ENCODE measurements at regions not wholly inside any gene's neighbourhood (a gene's known extent, or its start where the extent isn't known, plus 50 kb on each side); places are given as distances from the start of the nearest gene placed in this dataset.

DNA sequence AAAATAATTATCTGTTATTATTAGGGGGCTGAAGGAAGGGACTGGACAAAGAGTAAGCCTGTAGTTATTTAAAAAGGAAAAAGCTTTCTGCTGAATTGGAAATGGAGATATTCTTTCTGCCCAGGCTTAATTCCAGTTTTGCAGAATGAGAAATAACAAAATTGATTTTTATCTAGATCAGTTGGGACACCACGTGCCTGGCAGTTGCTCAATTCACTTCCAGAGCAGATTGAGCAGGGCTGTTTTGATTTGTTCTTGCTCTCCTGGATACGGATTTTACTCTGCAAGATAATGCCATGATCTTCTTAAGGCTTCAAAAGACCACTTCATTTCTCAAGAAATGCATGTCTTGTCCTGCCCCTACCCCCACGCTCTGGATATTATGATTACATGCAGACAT is 524.3 kb downstream of the TCERG1L start:
- in situ Hi-C loops (cut with MboI; ENCODE audit: low pct_unique_long_range_greater_than_20kb in 2 of 9, low sequenced_read_pairs in 9 of 9, unreplicated experiment in 9 of 9) = no loop called here
- Histone ChIP-seq H3K4me1 (replicated peaks in 1 of 2) (peaks cover 0 to 7% of the 10 kb centered on the region in 2 donors), H3K4me3 (no peak overlapping the region), H3K27ac (no peak overlapping the region)
- WGBS, 10 experiments = 0 to 63% (median 33%) methylated on average over 2 to 3 of the region's 3 CpGs; no CpG with 5 or more reads in 1 of the 10 experiments
- ATAC-seq (replicated peaks in 6 of 8) = no peak

DNA sequence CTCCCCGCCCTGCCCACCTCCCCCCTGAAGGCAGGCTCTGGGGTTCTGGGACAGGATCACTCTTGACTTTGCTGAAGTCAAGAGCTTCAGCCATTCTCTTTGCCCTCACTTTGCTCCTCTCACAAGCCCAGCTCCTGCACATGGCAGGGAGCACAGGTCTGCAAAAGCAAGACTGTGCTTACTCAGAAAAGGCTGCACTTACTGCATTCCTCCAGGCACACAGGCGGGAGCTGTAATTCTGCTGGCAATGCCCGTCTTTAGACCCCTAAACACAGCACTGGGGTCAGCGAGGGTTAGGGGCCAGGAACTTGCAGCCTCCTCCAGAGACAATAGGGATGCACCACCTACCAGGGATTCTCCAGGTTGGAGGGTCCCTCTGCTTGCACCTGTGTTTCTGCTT is 523.7 kb downstream of the TCERG1L start:
- peaks cover 0 to 7% of the 10 kb centered on the region in 2 donors for H3K4me1 ChIP-seq (replicated peaks in 1 of 2)
- ATAC-seq (replicated peaks in 6 of 8) = no peak
- H3K27ac ChIP-seq = no peak overlapping the region
- no peak overlapping the region for H3K4me3 ChIP-seq
- WGBS, 10 experiments = 33 to 40% (median 37%) methylated on average over 1 to 3 of the region's 4 CpGs; no CpG with 5 or more reads in 6 of the 10 experiments
- in situ Hi-C loops (cut with MboI; ENCODE audit: low pct_unique_long_range_greater_than_20kb in 2 of 9, low sequenced_read_pairs in 9 of 9, unreplicated experiment in 9 of 9) = no loop called here

DNA sequence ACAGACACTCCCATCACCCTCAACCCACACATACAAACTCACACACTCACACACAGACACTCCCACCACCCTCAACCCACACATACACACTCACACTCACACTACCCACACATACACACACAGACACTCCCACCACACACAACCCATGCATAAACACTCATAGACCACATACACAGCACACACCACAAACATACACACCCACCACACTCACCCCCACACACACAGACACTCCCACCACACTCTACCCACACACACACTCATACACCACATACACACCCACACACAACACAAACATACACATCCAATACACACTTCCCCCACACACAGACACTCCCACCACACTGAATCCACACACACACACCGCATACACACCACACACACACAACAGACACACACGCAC is 521.2 kb downstream of the TCERG1L start:
- Histone ChIP-seq H3K4me1 (replicated peaks in 1 of 2) (peaks cover 0 to 7% of the 10 kb centered on the region in 2 donors), H3K27ac (no peak overlapping the region), H3K4me3 (no peak overlapping the region)
- no peak for ATAC-seq (replicated peaks in 6 of 8)
- WGBS, 10 experiments = 0 to 88% (median 44%) methylated on average over 1 of the region's 2 CpGs; no CpG with 5 or more reads in 3 of the 10 experiments
- in situ Hi-C loops (cut with MboI; ENCODE audit: low pct_unique_long_range_greater_than_20kb in 2 of 9, low sequenced_read_pairs in 9 of 9, unreplicated experiment in 9 of 9) = no loop called here

DNA sequence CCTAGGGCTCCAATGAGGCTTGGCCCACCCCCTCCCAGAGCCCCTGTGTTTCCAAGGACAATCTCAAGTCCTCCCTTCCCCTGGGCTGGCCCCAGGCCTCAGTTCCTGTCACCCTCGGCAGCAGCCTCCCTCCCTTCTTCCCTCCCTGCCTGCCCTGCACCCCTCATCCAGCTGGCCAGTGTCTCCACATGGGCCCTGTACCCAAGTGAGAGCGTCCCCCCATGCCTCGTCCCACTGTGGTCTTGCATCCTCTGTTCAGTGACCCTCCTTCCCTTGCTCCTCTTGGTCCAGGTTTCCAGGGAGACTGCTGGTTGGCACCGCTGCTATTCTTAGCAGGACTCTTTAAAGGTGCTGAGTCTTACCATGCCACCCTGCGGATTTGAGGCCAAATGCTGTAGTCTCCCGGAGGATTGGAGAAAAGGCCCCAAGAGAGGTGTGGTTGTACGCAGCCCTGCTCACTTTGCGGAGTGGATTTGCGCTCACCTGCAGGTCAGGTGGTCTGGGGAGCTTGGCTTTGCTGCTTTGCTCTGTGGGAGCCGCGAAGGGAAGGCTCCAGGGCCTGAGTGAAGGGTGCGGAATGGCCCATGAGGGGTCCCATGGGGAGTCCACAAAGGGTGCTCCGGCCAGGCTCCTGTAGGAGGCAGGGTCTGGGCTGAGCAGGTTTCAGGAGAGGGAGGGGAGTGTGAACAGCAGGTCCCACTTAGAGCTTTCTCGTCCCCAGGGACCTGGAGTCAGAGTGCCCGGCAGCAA is 519.2 kb downstream of the TCERG1L start:
- in situ Hi-C loops (cut with MboI; ENCODE audit: low pct_unique_long_range_greater_than_20kb in 2 of 9, low sequenced_read_pairs in 9 of 9, unreplicated experiment in 9 of 9) = no loop called here
- 38 to 92% (median 64%) methylated on average over 1 to 10 of the region's 15 CpGs; no CpG with 5 or more reads in 6 of the 10 experiments for WGBS, 10 experiments

DNA sequence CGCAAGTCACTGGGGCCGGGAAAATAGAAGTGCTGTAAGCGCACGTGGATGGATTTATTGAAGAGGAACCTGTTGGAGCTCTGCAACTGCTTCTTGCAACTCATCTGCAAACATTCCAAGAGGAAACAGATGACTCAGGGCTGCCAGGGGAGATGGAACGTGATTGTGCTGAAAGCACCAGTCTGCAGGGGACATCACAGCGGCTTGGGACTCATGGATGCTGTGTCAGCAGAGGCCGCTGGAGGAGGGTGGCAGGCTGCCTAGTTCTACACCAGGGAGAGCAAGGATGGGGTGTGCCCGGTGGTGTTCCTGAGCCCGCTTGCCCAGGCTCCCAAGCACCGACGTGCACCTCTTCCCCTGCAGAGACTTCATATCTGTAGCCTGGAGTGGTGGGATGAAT is 515.7 kb downstream of the TCERG1L start:
- H3K4me1 ChIP-seq (replicated peaks in 1 of 2) = no peaks in the 10 kb centered on the region
- ATAC-seq (replicated peaks in 6 of 8) = peak in 3 of 8 experiments; percentile 27 to 59 (median 54)
- in situ Hi-C loops (cut with MboI; ENCODE audit: low pct_unique_long_range_greater_than_20kb in 2 of 9, low sequenced_read_pairs in 9 of 9, unreplicated experiment in 9 of 9) = no loop called here
- 0 to 95% (median 55%) methylated on average over 1 to 5 of the region's 11 CpGs; no CpG with 5 or more reads in 4 of the 10 experiments for WGBS, 10 experiments
- no peak overlapping the region for H3K4me3 ChIP-seq
- no peak overlapping the region for H3K27ac ChIP-seq

More for the DNA sequence above, 519.2 kb downstream of the TCERG1L start:
- ATAC-seq (replicated peaks in 6 of 8) = no peak
- H3K4me1 ChIP-seq (replicated peaks in 1 of 2) = peaks cover 0 to 3% of the 10 kb centered on the region in 2 donors
- no peak overlapping the region for H3K4me3 ChIP-seq
- no peak overlapping the region for H3K27ac ChIP-seq

DNA sequence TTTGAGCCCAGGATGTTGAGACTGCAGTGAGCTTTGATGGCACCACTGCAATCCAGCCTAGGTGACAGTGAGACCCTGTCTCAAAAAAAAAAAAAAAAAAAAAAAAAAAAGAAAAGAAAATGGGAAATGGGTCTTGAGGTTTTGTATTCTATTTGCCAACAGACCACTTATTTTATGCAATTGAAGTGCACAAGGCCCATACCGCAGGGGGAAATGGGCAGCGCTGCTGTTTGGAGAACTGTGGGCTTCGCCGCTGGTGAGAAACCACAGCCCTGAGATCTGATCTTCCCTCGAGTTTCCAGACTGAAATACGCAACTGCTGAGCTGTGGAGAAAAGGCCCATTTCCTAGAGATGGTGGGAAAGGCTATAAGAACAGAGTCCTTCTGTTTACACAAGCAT is 512.0 kb downstream of the TCERG1L start:
- Histone ChIP-seq H3K4me1 (replicated peaks in 1 of 2) (no peaks in the 10 kb centered on the region), H3K27ac (no peak overlapping the region), H3K4me3 (no peak overlapping the region)
- in situ Hi-C loops (cut with MboI; ENCODE audit: low pct_unique_long_range_greater_than_20kb in 2 of 9, low sequenced_read_pairs in 9 of 9, unreplicated experiment in 9 of 9) = no loop called here
- ATAC-seq (replicated peaks in 6 of 8) = no peak
- 0 to 100% (median 22%) methylated on average over 1 to 6 of the region's 6 CpGs; no CpG with 5 or more reads in 2 of the 10 experiments for WGBS, 10 experiments

DNA sequence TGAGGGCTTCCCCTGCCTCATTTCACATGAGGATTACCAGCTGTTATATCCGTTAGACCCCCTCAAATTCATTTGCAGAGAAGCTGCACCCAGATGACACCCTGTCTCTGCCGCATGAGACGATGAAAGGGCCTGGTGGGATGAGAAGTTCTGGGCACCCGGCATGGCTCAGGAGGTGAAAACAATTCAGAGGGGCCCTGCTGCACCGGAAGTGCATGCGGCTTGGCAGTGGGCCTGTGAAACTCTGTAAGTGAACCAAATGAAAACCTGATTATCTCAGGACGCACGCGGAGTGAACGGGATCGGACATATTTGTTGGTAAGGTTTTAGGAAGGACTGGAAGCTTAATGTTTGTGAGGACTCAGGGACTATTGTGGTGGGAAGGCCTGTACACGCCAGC is 511.2 kb downstream of the TCERG1L start:
- in situ Hi-C loops (cut with MboI; ENCODE audit: low pct_unique_long_range_greater_than_20kb in 2 of 9, low sequenced_read_pairs in 9 of 9, unreplicated experiment in 9 of 9) = loop anchor here in 1 of 9 experiments (25.0 kb wide), 1 partner anchor 113 kb away; no protein-coding TSS in a partner anchor
- Histone ChIP-seq H3K27ac (no peak overlapping the region), H3K4me1 (replicated peaks in 1 of 2) (no peaks in the 10 kb centered on the region), H3K4me3 (no peak overlapping the region)
- WGBS, 10 experiments = 0 to 100% (median 70%) methylated on average over 2 to 10 of the region's 12 CpGs; no CpG with 5 or more reads in 3 of the 10 experiments
- ATAC-seq (replicated peaks in 6 of 8) = no peak

DNA sequence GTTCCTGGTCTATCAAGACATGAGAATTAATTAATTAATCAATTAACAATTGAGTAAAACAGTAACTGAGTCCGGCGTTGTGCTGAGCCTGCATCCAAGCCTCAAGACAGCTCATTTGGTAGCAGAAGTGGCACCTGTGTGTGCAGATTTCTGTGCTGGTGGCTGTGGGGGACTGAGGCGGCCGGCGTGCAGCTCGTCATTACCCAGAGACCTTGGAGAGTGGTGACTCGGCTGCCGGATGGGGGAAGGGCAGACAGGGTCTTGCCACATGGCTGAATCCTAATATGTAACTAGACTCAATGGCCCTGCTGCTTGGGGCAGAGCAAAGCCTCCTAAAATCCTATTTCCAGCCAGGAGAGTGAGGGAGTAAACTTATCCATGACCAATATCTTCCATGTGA is 510.2 kb downstream of the TCERG1L start:
- no peaks in the 10 kb centered on the region for H3K4me1 ChIP-seq (replicated peaks in 1 of 2)
- in situ Hi-C loops (cut with MboI; ENCODE audit: low pct_unique_long_range_greater_than_20kb in 2 of 9, low sequenced_read_pairs in 9 of 9, unreplicated experiment in 9 of 9) = loop anchor here in 1 of 9 experiments (25.0 kb wide), 1 partner anchor 114 kb away; no protein-coding TSS in a partner anchor
- no peak overlapping the region for H3K27ac ChIP-seq
- H3K4me3 ChIP-seq = no peak overlapping the region
- ATAC-seq (replicated peaks in 6 of 8) = no peak
- WGBS, 10 experiments = 0 to 91% (median 75%) methylated on average over 2 to 8 of the region's 8 CpGs; no CpG with 5 or more reads in 5 of the 10 experiments

DNA sequence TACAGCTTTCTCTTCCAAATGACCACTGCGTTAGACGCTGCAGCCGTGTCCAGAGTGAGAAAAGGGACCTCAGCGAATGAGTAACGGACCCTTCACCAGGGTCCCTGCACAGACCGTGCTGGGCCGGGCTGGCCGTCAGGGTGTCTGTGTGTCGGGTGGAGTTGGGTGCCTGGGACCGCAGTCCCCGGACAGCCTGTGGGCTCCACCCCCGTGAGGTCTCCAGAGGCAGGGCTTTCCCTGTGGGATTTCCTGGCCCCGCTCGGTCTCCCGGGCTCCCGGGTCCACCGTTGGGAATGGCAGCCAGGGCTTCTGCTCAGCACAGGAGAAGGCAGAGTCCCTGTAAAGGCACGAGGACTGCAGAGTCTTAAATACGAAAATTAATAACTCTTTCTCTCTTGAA is 509.7 kb downstream of the TCERG1L start:
- ATAC-seq (replicated peaks in 6 of 8) = no peak
- H3K4me3 ChIP-seq = no peak overlapping the region
- H3K4me1 ChIP-seq (replicated peaks in 1 of 2) = no peaks in the 10 kb centered on the region
- 0 to 80% (median 57%) methylated on average over 1 to 7 of the region's 19 CpGs for WGBS, 10 experiments
- H3K27ac ChIP-seq = no peak overlapping the region
- in situ Hi-C loops (cut with MboI; ENCODE audit: low pct_unique_long_range_greater_than_20kb in 2 of 9, low sequenced_read_pairs in 9 of 9, unreplicated experiment in 9 of 9) = loop anchor here in 1 of 9 experiments (25.0 kb wide), 1 partner anchor 114 kb away; no protein-coding TSS in a partner anchor

DNA sequence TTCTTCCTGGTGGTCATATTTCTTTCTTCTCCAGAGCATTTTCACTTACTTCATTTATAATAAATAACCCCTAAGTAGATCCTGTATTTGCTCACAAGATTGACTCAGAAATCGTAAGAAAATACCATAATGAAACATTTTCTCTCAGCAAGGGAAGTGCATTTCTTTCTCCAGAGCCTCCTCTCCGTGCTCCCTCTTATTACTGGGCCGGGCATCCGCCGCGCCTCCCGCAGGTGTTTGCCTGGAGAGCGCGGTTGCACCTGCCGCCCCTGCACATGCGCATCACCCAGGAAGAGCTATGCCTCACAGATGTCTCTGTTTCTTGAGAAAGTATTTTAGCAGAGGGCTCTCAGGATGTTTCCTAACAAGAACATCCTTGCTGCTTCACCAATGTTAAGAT is 509.2 kb downstream of the TCERG1L start:
- Histone ChIP-seq H3K4me1 (replicated peaks in 1 of 2) (no peaks in the 10 kb centered on the region), H3K27ac (no peak overlapping the region), H3K4me3 (no peak overlapping the region)
- 0 to 94% (median 59%) methylated on average over 1 to 11 of the region's 11 CpGs; no CpG with 5 or more reads in 3 of the 10 experiments for whole genome bisulfite sequencing, 10 experiments
- in situ Hi-C loops (cut with MboI; ENCODE audit: low pct_unique_long_range_greater_than_20kb in 2 of 9, low sequenced_read_pairs in 9 of 9, unreplicated experiment in 9 of 9) = loop anchor here in 1 of 9 experiments (25.0 kb wide), 1 partner anchor 115 kb away; no protein-coding TSS in a partner anchor
- ATAC-seq (replicated peaks in 6 of 8) = no peak

DNA sequence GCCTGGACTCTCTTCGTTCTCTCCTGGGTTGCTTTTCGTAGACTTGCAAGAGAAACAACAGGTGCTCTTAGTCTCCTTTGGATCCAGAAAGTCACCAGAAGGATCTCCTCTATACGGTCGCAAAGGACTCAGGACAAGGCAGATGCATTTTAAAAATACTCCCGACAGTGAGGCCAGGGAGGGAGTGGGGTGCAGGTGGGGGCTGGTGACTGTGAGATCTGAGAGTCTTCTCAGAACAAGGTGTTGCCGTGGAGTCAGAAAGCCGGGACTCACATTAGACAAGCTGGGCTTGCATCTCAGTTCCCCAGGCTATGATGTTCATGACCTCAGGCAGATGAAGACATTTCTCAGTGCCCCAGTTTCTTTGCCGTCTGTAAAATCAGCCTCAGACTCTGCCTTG is 507.2 kb downstream of the TCERG1L start:
- in situ Hi-C loops (cut with MboI; ENCODE audit: low pct_unique_long_range_greater_than_20kb in 2 of 9, low sequenced_read_pairs in 9 of 9, unreplicated experiment in 9 of 9) = loop anchor here in 1 of 9 experiments (25.0 kb wide), 1 partner anchor 117 kb away; no protein-coding TSS in a partner anchor
- Histone ChIP-seq H3K4me3 (no peak overlapping the region), H3K4me1 (replicated peaks in 1 of 2) (no peaks in the 10 kb centered on the region), H3K27ac (no peak overlapping the region)
- ATAC-seq (replicated peaks in 6 of 8) = no peak
- 0 to 100% (median 75%) methylated on average over 1 to 5 of the region's 8 CpGs; no CpG with 5 or more reads in 2 of the 10 experiments for WGBS, 10 experiments

DNA sequence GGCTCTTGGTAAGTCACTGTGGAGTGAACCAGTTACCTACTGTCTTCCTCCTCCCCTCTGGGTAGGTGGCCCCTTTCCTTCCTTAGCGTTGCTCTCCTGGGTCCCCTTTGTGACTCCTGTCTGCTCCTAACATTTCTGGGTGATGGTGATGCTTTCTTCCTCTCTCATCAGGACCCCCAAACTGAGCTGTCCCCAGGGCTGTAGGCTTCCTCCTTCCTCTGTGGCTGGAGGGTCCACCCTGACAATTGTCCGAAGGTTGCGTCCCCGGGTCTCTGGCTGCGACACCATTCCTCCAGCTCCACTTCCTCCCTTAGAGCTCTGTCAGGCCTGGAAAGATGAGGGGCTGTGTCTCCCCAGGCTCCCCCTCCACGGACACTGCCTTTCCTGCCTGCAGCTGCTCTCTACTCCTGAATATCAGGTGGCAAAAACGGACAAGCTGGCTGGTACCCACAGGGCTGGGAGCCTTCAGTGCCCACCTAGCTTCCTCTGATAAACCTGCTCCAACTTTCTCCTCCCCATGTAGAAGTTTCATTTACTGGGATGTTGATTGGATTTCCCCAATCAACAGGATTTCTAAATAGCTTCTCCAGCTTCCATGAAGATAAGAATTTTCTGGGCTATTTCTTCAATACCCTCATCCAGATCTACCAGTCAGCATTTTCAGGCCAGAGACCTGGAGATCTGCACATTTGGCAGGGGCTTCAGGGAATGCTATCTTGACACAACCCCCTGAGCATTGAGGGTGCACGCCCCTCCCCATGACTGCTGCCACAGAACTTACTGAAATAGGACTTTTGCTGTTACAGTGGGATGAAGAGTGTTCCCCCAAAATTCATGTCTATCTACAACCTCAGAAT is 506.5 kb downstream of the TCERG1L start:
- 0 to 78% (median 33%) methylated on average over 1 to 8 of the region's 8 CpGs; no CpG with 5 or more reads in 5 of the 10 experiments for WGBS, 10 experiments
- H3K4me1 ChIP-seq (replicated peaks in 1 of 2) = no peaks in the 10 kb centered on the region
- no peak overlapping the region for H3K27ac ChIP-seq
- H3K4me3 ChIP-seq = no peak overlapping the region
- ATAC-seq (replicated peaks in 6 of 8) = no peak
- in situ Hi-C loops (cut with MboI; ENCODE audit: low pct_unique_long_range_greater_than_20kb in 2 of 9, low sequenced_read_pairs in 9 of 9, unreplicated experiment in 9 of 9) = loop anchor here in 1 of 9 experiments (25.0 kb wide), 1 partner anchor 118 kb away; no protein-coding TSS in a partner anchor

DNA sequence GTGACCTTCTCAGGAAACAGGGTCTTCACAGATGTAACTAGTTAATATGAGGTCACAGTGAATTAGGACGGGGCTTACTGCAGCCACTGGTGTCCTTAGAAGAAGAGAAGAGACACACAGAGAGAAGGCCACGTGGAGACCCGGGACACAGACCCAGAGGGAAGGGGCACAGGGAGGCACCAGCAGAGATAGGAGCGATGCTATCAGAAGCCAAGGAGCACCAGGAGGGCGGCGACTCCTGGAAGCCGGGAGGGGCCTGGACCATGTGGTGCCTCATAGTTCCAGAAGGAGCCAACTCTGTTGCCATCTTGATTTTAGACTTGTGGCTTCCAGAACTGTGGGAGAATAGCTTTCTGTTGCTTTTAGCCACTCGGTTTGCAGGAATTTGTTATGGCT is 505.9 kb downstream of the TCERG1L start:
- H3K27ac ChIP-seq = no peak overlapping the region
- ATAC-seq (replicated peaks in 6 of 8) = no peak
- 0 to 82% (median 38%) methylated on average over 1 to 3 of the region's 8 CpGs; no CpG with 5 or more reads in 4 of the 10 experiments for WGBS, 10 experiments
- no peak overlapping the region for H3K4me3 ChIP-seq
- in situ Hi-C loops (cut with MboI; ENCODE audit: low pct_unique_long_range_greater_than_20kb in 2 of 9, low sequenced_read_pairs in 9 of 9, unreplicated experiment in 9 of 9) = loop anchor here in 1 of 9 experiments (25.0 kb wide), 1 partner anchor 118 kb away; no protein-coding TSS in a partner anchor
- no peaks in the 10 kb centered on the region for H3K4me1 ChIP-seq (replicated peaks in 1 of 2)
